ENCODE measurements at regions not wholly inside any gene's neighbourhood (a gene's known extent, or its start where the extent isn't known, plus 50 kb on each side); places are given as distances from the start of the nearest gene placed in this dataset.

GRCh38 chr6:167449094-167449861 is 124.4 kb downstream of the TTLL2 start:
- ChIA-PET CTCF (ENCODE audit: low intra/inter-chr PET ratio, low total read pairs) (no interaction called here), POLR2A (no interaction called here)
- FAIRE-seq, result no peak
- Histone ChIP-seq H3K79me2 (ENCODE audit: insufficient read depth, low read length) (no peaks in the 10 kb centered on the region), H3K4me1 (ENCODE audit: insufficient read depth, low read length) (no peaks in the 10 kb centered on the region), H2AFZ (ENCODE audit: low read length) (no peak overlapping the region), H3K9ac (ENCODE audit: insufficient read depth, low read depth, low read length) (no peak overlapping the region), H3K4me3 (replicated peaks in 1 of 3; ENCODE audit: insufficient read depth in 1 of 3, low read depth in 2 of 3, low read length in 3 of 3) (no peak overlapping the region), H3K9me3 (ENCODE audit: low read length) (no peaks in the 10 kb centered on the region), H3K27ac (ENCODE audit: extremely low read length, insufficient read depth, low read length) (no peak overlapping the region), H3K36me3 (replicated peaks in 1 of 2; ENCODE audit: control insufficient read depth in 1 of 2, insufficient read depth in 2 of 2, low read length in 2 of 2) (no peaks in the 10 kb centered on the region), H3K27me3 (ENCODE audit: control insufficient read depth in 1 of 2, insufficient read depth in 2 of 2, low read length in 2 of 2) (peaks cover 0 to 47% of the 10 kb centered on the region in 2 experiments; a peak in 3 of 5 replicates), H4K20me1 (ENCODE audit: insufficient read depth, low read length) (no peaks in the 10 kb centered on the region), H3K4me2 (ENCODE audit: low read depth, low read length) (no peak overlapping the region)
- DNase-seq (ENCODE audit: low spot score), result no peak
- BruUV-seq (replicated peaks), result no TSS peak
- intact Hi-C loops (cut with micrococcal nuclease; ENCODE audit: unreplicated experiment) (no loop called here), in situ Hi-C loops (cut with HindIII; ENCODE audit: extremely low pct_ligation_motif_present, low pct_unique_long_range_greater_than_20kb) (no loop called here)
- ATAC-seq, result no peak; the same call in 2 of the 3 replicates
- WGBS (ENCODE audit: low lambda C conversion rate), result 18% methylated on average over 7 of the region's 7 CpGs
- TF ChIP-seq ZNF557 (CRISPR knock-in tag; IDR thresholded peaks at IDR 0.05) (no peak), ZNF44 (CRISPR knock-in tag; IDR thresholded peaks at IDR 0.05) (no peak), BRCA1 (CRISPR knock-in tag; IDR thresholded peaks at IDR 0.05) (no peak), SALL1 (CRISPR knock-in tag; IDR thresholded peaks at IDR 0.05) (no peak), ZNF781 (CRISPR knock-in tag; IDR thresholded peaks at IDR 0.05; ENCODE audit: borderline replicate concordance, not compliant biosample characterization) (no peak), ZNF335 (CRISPR knock-in tag; IDR thresholded peaks at IDR 0.05) (no peak), ZNF678 (CRISPR knock-in tag; IDR thresholded peaks at IDR 0.05) (no peak), GTF2F1 (IDR thresholded peaks at IDR 0.05; ENCODE audit: low read length) (no peak), TP53 (CRISPR knock-in tag; conservative IDR thresholded peaks at IDR 0.05) (no peak), SKI (IDR thresholded peaks at IDR 0.05; ENCODE audit: partially characterized antibody) (no peak), MBNL3 (CRISPR knock-in tag; conservative IDR thresholded peaks at IDR 0.05) (no peak), ZNF34 (CRISPR knock-in tag; IDR thresholded peaks at IDR 0.05; ENCODE audit: borderline replicate concordance) (no peak), FOSL1 (CRISPR knock-in tag; IDR thresholded peaks at IDR 0.05; ENCODE audit: borderline replicate concordance) (no peak), ZNF484 (CRISPR knock-in tag; IDR thresholded peaks at IDR 0.05; ENCODE audit: borderline replicate concordance, low read depth) (no peak), NFE2L2 (IDR thresholded peaks at IDR 0.05; ENCODE audit: low read length) (no peak), CHD2 (IDR thresholded peaks at IDR 0.05; ENCODE audit: low read depth, low read length) (no peak), ZBTB46 (CRISPR knock-in tag; IDR thresholded peaks at IDR 0.05; ENCODE audit: borderline replicate concordance) (no peak)
- TF ChIP-seq, protein P1, sequence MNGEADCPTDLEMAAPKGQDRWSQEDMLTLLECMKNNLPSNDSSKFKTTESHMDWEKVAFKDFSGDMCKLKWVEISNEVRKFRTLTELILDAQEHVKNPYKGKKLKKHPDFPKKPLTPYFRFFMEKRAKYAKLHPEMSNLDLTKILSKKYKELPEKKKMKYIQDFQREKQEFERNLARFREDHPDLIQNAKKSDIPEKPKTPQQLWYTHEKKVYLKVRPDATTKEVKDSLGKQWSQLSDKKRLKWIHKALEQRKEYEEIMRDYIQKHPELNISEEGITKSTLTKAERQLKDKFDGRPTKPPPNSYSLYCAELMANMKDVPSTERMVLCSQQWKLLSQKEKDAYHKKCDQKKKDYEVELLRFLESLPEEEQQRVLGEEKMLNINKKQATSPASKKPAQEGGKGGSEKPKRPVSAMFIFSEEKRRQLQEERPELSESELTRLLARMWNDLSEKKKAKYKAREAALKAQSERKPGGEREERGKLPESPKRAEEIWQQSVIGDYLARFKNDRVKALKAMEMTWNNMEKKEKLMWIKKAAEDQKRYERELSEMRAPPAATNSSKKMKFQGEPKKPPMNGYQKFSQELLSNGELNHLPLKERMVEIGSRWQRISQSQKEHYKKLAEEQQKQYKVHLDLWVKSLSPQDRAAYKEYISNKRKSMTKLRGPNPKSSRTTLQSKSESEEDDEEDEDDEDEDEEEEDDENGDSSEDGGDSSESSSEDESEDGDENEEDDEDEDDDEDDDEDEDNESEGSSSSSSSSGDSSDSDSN (CRISPR knock-in tag; IDR thresholded peaks at IDR 0.05), result no peak
